SU-DHL-6 (cell line): ENCODE measurements at regions not wholly inside any gene's neighbourhood (a gene's known extent, or its start where the extent isn't known, plus 50 kb on each side); places are given as distances from the start of the nearest gene placed in this dataset.

Experiments
- CTCF ChIP-seq: fragments of 200-600 bp; sonication (generic); IDR thresholded peaks from one replicate; pipeline ENCODE4 v1.5.1; 2017; ENCODE audit warnings: antibody characterized with exemption, mild to moderate bottlenecking, low read length, moderate library complexity; ENCODE audit not compliant: insufficient read depth, poor library complexity, severe bottlenecking
- EZH2phosphoT487 ChIP-seq: fragments of 200-600 bp; sonication (generic), shearing (Covaris generic); conservative IDR thresholded peaks from 2 replicates; pipeline ENCODE4 v1.6.1; 2018; ENCODE audit warnings: mild to moderate bottlenecking, antibody characterized with exemption, low read length, moderate library complexity, mixed read lengths

GRCh38 chr1:191798178-191798577 is 360.1 kb upstream of the RGS18 start:
- TF ChIP-seq CTCF (no peak), EZH2phosphoT487 (no peak)
